ENCODE measurements at regions not wholly inside any gene's neighbourhood (a gene's known extent, or its start where the extent isn't known, plus 50 kb on each side); places are given as distances from the start of the nearest gene placed in this dataset.

DNA sequence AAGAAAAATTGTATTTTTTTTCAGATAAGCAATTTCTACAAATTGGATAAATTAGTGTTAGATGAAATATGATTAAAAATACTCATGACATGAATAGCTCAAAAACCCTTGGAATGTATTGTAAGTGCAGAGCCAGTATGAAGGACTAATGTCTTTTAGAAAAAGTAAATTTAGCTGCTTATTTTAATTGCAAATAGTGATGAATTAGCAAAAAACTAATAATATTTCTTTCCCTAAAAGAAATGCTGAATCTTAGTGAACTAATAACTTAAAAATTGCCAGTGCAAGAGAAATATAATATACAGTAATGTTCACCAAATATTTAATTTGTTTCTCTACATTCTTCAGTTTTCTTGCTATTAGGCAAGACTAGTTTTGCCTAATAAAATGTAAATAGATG lies 72.4 kb downstream of the RND3 start:
- no peak overlapping the region for H4K8ac ChIP-seq (replicated peaks; ENCODE audit: insufficient read length, low read depth, low read length)
- H3K18ac ChIP-seq (ENCODE audit: insufficient read length, low read depth, low read length), result no peak overlapping the region
- TF ChIP-seq, protein P1, sequence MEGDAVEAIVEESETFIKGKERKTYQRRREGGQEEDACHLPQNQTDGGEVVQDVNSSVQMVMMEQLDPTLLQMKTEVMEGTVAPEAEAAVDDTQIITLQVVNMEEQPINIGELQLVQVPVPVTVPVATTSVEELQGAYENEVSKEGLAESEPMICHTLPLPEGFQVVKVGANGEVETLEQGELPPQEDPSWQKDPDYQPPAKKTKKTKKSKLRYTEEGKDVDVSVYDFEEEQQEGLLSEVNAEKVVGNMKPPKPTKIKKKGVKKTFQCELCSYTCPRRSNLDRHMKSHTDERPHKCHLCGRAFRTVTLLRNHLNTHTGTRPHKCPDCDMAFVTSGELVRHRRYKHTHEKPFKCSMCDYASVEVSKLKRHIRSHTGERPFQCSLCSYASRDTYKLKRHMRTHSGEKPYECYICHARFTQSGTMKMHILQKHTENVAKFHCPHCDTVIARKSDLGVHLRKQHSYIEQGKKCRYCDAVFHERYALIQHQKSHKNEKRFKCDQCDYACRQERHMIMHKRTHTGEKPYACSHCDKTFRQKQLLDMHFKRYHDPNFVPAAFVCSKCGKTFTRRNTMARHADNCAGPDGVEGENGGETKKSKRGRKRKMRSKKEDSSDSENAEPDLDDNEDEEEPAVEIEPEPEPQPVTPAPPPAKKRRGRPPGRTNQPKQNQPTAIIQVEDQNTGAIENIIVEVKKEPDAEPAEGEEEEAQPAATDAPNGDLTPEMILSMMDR (conservative IDR thresholded peaks at IDR 0.05), result no peak
- H2BK20ac ChIP-seq (ENCODE audit: low read depth, low read length, poor library complexity, severe bottlenecking), result no peak overlapping the region
- no peaks in the 10 kb centered on the region for H3K79me1 ChIP-seq (ENCODE audit: insufficient read depth, low read depth, low read length, poor library complexity, severe bottlenecking)
- peaks cover 14 to 15% of the 10 kb centered on the region in 2 experiments for H3K4me1 Mint-ChIP-seq
- no peaks in the 10 kb centered on the region for H4K20me1 ChIP-seq (ENCODE audit: control insufficient read depth, insufficient read depth, insufficient read length)
- peaks cover 3% of the 10 kb centered on the region for H3K4me1 ChIP-seq (ENCODE audit: insufficient read depth, low read length)
- no peaks in the 10 kb centered on the region for H3K9me3 ChIP-seq (ENCODE audit: control insufficient read depth, low read depth, low read length)
- no peak overlapping the region for H3K9ac ChIP-seq (ENCODE audit: extremely low read depth, insufficient read length, low read length)
- no peak overlapping the region for H3K27ac ChIP-seq (ENCODE audit: insufficient read length, low read depth, low read length)
- H3K79me2 ChIP-seq (ENCODE audit: insufficient read depth, low read length), result no peaks in the 10 kb centered on the region
- H3K27me3 ChIP-seq (ENCODE audit: insufficient read depth, low read length), result no peaks in the 10 kb centered on the region
- H3K4me3 Mint-ChIP-seq, result no peak overlapping the region
- H3K23me2 ChIP-seq (ENCODE audit: insufficient read length, low read depth, low read length, poor library complexity, severe bottlenecking), result no peaks in the 10 kb centered on the region
- H3K23ac ChIP-seq (ENCODE audit: insufficient read length, low read depth, low read length), result no peak overlapping the region
- H3K14ac ChIP-seq (ENCODE audit: insufficient read depth, low read length), result no peak overlapping the region
- H4K91ac ChIP-seq (ENCODE audit: insufficient read length, low read depth, low read length), result no peak overlapping the region
- no peak overlapping the region for H3K4ac ChIP-seq (ENCODE audit: low read depth, low read length)
- H2BK5ac ChIP-seq (ENCODE audit: insufficient read length, low read length), result no peak overlapping the region
- H3K27ac Mint-ChIP-seq, result no peak overlapping the region
- DNase-seq, result no peak
- no peak overlapping the region for H2BK15ac ChIP-seq (ENCODE audit: low read depth, low read length)
- H2AFZ ChIP-seq (ENCODE audit: low read length), result no peak overlapping the region
- H2BK120ac ChIP-seq (ENCODE audit: low read depth, low read length, poor library complexity, severe bottlenecking), result no peak overlapping the region
- peaks cover 0 to 4% of the 10 kb centered on the region in 2 experiments; a peak in 1 of 5 replicates for H3K9me3 Mint-ChIP-seq
- H2BK12ac ChIP-seq (ENCODE audit: insufficient read length, low read depth, low read length), result no peak overlapping the region
- peaks cover 4 to 11% (median 4%) of the 10 kb centered on the region in 3 experiments; a peak in 5 of 7 replicates for H3K36me3 Mint-ChIP-seq (ENCODE audit: insufficient read depth in 1 of 3, low read depth in 3 of 3)
- no peak overlapping the region for H2AK5ac ChIP-seq (ENCODE audit: insufficient read length, low read length)
- H3K56ac ChIP-seq (ENCODE audit: insufficient read length, low read depth, low read length), result no peak overlapping the region
- no peak overlapping the region for H3K4me2 ChIP-seq (ENCODE audit: insufficient read depth, insufficient read length, low read length)
- H4K5ac ChIP-seq (ENCODE audit: insufficient read length, low read depth, low read length), result no peak overlapping the region
- H3T11ph ChIP-seq (ENCODE audit: low read length), result no peak overlapping the region
- H3K27me3 Mint-ChIP-seq (ENCODE audit: low read depth), result no peaks in the 10 kb centered on the region
